ENCODE measurements at regions not wholly inside any gene's neighbourhood (a gene's known extent, or its start where the extent isn't known, plus 50 kb on each side); places are given as distances from the start of the nearest gene placed in this dataset.
"Not testable (repeated sequence)": the region's sequence is repeated elsewhere in the genome, so short reads cannot be mapped to it uniquely, and the experiment has no call there.

GRCh38 chr14:41214978-41215377 lies 391.7 kb upstream of the LRFN5 start:
- not testable (repeated sequence) for H3K27ac ChIP-seq (ENCODE audit: low read depth); DNase-seq (ENCODE audit: low spot score); H3K9me3 Mint-ChIP-seq; H3K27me3 ChIP-seq (ENCODE audit: insufficient read depth); H3K4me1 Mint-ChIP-seq; H3K36me3 ChIP-seq (ENCODE audit: insufficient read depth); H3K9me2 ChIP-seq (ENCODE audit: insufficient read depth); H3K4me3 Mint-ChIP-seq; H3K27ac Mint-ChIP-seq; H3K36me3 Mint-ChIP-seq (ENCODE audit: low read depth); ATAC-seq; H3K27me3 Mint-ChIP-seq (ENCODE audit: insufficient read depth, low read depth, poor library complexity); H4K20me1 ChIP-seq (replicated peaks; ENCODE audit: insufficient read depth); H2AFZ ChIP-seq; H3K4me1 ChIP-seq (ENCODE audit: insufficient read depth); H3F3A ChIP-seq (replicated peaks; ENCODE audit: low read depth); H3K79me2 ChIP-seq (replicated peaks; ENCODE audit: insufficient read depth); H3K4me3 ChIP-seq; H3K4me2 ChIP-seq

GRCh38 chr14:41201696-41202095 lies 405.0 kb upstream of the LRFN5 start:
- Histone ChIP-seq H3K79me2 (replicated peaks; ENCODE audit: insufficient read depth) (no peaks in the 10 kb centered on the region), H2AFZ (no peak overlapping the region), H3K9me2 (ENCODE audit: insufficient read depth) (no peaks in the 10 kb centered on the region), H4K20me1 (replicated peaks; ENCODE audit: insufficient read depth) (peaks cover 4% of the 10 kb centered on the region), H3K36me3 (ENCODE audit: insufficient read depth) (no peaks in the 10 kb centered on the region), H3K27ac (ENCODE audit: low read depth) (no peak overlapping the region), H3K27me3 (ENCODE audit: insufficient read depth) (peaks cover 51% of the 10 kb centered on the region), H3K4me3 (no peak overlapping the region), H3F3A (replicated peaks; ENCODE audit: low read depth) (no peaks in the 10 kb centered on the region), H3K4me1 (ENCODE audit: insufficient read depth) (peaks cover 10% of the 10 kb centered on the region; the same call in 1 of the 2 replicates), H3K4me2 (no peak overlapping the region)
- no peak for ATAC-seq
- H3K4me1 Mint-ChIP-seq, result peaks cover 6% of the 10 kb centered on the region
- H3K36me3 Mint-ChIP-seq (ENCODE audit: low read depth), result no peaks in the 10 kb centered on the region
- H3K9me3 Mint-ChIP-seq, result no peaks in the 10 kb centered on the region; the same call in 2 of the 3 replicates
- DNase-seq (ENCODE audit: low spot score), result no peak
- no peak overlapping the region for H3K27ac Mint-ChIP-seq
- no peak overlapping the region for H3K4me3 Mint-ChIP-seq
- peaks cover 18% of the 10 kb centered on the region for H3K27me3 Mint-ChIP-seq (ENCODE audit: insufficient read depth, low read depth, poor library complexity)
- no peak for TF ChIP-seq NANOG (IDR thresholded peaks at IDR 0.05; ENCODE audit: borderline replicate concordance)

- no peak overlapping the region for H3K27ac ChIP-seq (ENCODE audit: low read depth)
- no peaks in the 10 kb centered on the region for H3F3A ChIP-seq (replicated peaks; ENCODE audit: low read depth)
- Mint-ChIP-seq H3K4me1 (no peaks in the 10 kb centered on the region), H3K27ac (no peak overlapping the region), H3K9me3 (no peaks in the 10 kb centered on the region), H3K27me3 (ENCODE audit: insufficient read depth, low read depth, poor library complexity) (no peaks in the 10 kb centered on the region), H3K4me3 (no peak overlapping the region), H3K36me3 (ENCODE audit: low read depth) (no peaks in the 10 kb centered on the region)
- H3K4me3 ChIP-seq, result no peak overlapping the region
- H3K27me3 ChIP-seq (ENCODE audit: insufficient read depth), result no peaks in the 10 kb centered on the region
- no peaks in the 10 kb centered on the region for H3K9me2 ChIP-seq (ENCODE audit: insufficient read depth)
- H4K20me1 ChIP-seq (replicated peaks; ENCODE audit: insufficient read depth), result no peaks in the 10 kb centered on the region
- H3K4me1 ChIP-seq (ENCODE audit: insufficient read depth), result no peaks in the 10 kb centered on the region
- no peak for DNase-seq (ENCODE audit: low spot score)
- H3K79me2 ChIP-seq (replicated peaks; ENCODE audit: insufficient read depth), result no peaks in the 10 kb centered on the region
- no peak for ATAC-seq
- H3K36me3 ChIP-seq (ENCODE audit: insufficient read depth), result no peaks in the 10 kb centered on the region
- H3K4me2 ChIP-seq, result no peak overlapping the region
- H2AFZ ChIP-seq, result no peak overlapping the region
- no peak for TF ChIP-seq EZH2 (IDR thresholded peaks at IDR 0.05; ENCODE audit: low read depth, unreplicated experiment)
- no peak for TF ChIP-seq STAT1 (IDR thresholded peaks at IDR 0.05; ENCODE audit: unreplicated experiment)
- no peak for TF ChIP-seq CREB1 (CRISPR knock-in tag; IDR thresholded peaks at IDR 0.05; ENCODE audit: low read depth)
- TF ChIP-seq ETS1 (IDR thresholded peaks at IDR 0.05), result no peak
- no peak for TF ChIP-seq ZNF462 (CRISPR knock-in tag; IDR thresholded peaks at IDR 0.05)
- TF ChIP-seq EZH2phosphoT487 (IDR thresholded peaks at IDR 0.05; ENCODE audit: unreplicated experiment), result no peak
- TF ChIP-seq ZNF114 (CRISPR knock-in tag; IDR thresholded peaks at IDR 0.05), result no peak
- no peak for TF ChIP-seq ZNF331 (CRISPR knock-in tag; IDR thresholded peaks at IDR 0.05; ENCODE audit: low read depth)
- TF ChIP-seq JUNB (IDR thresholded peaks at IDR 0.05; ENCODE audit: unreplicated experiment), result no peak
- TF ChIP-seq NANOG (IDR thresholded peaks at IDR 0.05; ENCODE audit: borderline replicate concordance), result no peak
Measured at GRCh38 chr14:41187868-41188267, 418.8 kb upstream of the LRFN5 start.

Measured in GM23338 (cell line).